LHCN-M2 (cell line): ENCODE measurements at regions not wholly inside any gene's neighbourhood (a gene's known extent, or its start where the extent isn't known, plus 50 kb on each side); places are given as distances from the start of the nearest gene placed in this dataset.
A peak's percentile ranks its signal among the peaks of the same experiment; 100 is the strongest.
"Not testable (repeated sequence)": the region's sequence is repeated elsewhere in the genome, so short reads cannot be mapped to it uniquely, and the experiment has no call there.

Source experiments
- DNase-seq: peaks from one replicate; pipeline ENCODE4 v3.0.0-alpha.2; 2012; ENCODE audit warnings: low read depth

- no peak for DNase-seq
Measured at GRCh38 chr6:166724576-166724975, 97.5 kb upstream of the RPS6KA2 start.

DNA sequence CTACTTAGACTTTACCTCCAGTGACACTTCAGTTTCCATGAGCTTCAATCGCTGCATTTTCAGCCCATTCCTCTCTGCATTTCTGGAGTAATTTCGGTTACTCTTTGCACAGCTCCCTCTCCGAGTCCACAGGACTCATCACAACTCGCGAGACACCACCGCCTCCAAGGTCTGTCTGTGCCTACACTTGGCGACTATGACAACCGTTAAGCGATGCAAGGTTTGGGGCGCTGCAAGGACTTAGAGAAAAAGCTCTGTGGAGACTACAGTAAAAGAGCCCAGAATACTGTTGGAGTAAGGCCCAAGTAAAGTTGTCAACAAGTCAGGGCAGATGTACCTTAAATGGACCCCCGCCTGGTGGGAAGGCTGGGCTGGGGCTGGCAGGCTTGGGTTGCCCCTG lies 95.7 kb upstream of the RPS6KA2 start:
- DNase-seq, result no peak

DNA sequence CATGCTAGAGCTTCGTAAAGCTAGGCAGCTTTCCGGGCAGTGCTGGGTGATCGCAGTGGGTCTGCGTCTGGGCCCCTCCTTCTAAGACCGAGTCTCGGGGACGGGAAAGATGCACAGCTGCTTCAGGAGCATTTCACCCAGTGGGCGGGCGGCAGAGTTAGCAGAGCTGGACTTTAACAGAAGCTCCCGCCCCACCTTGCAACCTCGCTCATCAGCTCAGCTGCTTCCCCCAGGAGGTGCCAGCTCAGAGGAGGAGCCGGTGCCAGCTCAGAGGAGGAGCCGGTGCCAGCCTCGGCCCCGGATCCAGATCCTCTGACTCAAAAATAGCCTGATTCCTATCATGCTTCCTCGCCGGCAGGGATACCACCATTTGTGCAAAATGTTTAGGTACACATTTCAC lies 94.5 kb upstream of the RPS6KA2 start:
- peak; percentile 16 for DNase-seq

- no peak for DNase-seq
Measured at GRCh38 chr6:166720856-166721255, 93.8 kb upstream of the RPS6KA2 start.

DNA sequence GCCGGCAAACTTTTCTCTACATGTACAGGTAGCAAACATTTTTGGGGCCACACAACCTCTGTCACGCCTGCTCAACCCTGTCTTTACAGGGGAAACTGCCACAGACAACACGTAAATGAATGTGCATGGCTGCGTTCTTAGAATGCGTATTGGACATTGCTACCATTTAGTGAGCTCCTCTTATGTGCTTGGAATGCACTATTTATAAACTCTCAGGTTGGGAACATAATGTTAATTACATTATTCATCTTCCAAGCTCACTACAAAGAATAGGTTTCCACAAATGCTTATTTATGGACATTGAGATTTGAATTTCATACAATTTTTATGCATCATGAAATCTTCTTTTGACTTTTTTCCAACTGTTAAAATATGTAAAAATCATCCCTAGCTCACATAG lies 92.0 kb upstream of the RPS6KA2 start:
- DNase-seq, result no peak

DNA sequence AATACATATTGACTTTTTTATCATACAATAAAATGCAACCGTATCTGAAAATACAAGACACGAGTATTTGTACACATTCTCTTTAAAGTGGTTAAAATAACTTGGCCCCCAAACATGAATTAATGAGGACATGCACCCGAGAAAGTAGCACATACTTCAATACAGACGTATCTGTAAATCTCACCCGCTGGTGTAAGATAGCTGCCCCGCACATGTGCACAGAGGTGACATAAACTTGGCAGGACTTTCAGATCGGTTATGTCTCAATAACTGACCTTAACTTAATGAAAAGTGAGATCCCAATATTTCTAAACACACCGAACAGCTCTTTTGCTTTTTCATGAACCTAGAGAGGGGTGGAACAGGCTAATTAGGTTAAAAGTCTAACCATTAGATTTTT lies 91.5 kb upstream of the RPS6KA2 start:
- DNase-seq, result no peak

- no peak for DNase-seq
Measured at GRCh38 chr6:166716910-166717617, 90.0 kb upstream of the RPS6KA2 start.

GRCh38 chr6:166715992-166716391 lies 88.9 kb upstream of the RPS6KA2 start:
- DNase-seq, result no peak

DNA sequence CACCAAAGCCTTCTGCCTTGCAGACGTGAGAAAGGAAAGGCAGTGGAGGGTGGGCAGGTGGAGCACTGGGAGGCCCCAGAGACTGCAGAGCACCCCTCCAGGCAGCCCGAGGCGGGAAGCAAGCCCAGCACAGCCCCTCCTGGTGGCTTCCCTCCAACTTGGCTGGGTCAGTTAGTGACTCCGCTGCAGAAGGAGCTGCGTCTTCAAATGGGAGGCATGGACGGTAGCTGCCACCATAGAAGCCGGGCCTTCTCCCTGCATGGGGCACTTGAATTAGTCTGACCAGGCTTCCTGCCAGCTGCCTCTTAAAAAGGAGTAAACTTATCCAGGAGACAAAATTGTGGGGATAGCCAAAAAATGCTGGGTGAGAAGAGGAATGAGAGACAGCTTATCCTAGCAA lies 88.0 kb upstream of the RPS6KA2 start:
- DNase-seq, result no peak

DNA sequence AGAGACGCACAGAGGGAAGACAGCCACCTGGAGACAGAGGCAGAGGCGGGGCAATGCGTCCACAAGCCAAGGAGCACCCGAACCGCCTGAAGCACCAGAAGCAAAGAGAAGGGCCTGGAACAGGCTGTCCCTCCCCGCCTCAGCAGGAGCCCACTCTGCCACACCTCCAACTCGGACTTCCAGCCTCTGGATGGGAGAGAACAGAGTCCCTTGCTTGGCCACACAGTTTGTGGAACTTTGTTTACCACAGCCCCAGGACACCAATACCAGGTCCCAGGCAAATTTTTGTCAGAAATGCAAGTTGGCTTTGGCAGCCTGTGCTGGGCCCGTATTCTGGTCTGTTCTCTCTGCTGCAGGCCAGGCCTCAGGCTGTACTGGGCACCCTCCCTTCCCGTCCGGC lies 87.5 kb upstream of the RPS6KA2 start:
- DNase-seq, result no peak

GRCh38 chr6:166714187-166714510 lies 87.1 kb upstream of the RPS6KA2 start:
- no peak for DNase-seq

GRCh38 chr6:166713434-166714186 lies 86.6 kb upstream of the RPS6KA2 start:
- DNase-seq, result no peak

GRCh38 chr6:166712286-166713228 lies 85.5 kb upstream of the RPS6KA2 start:
- DNase-seq, result no peak

DNA sequence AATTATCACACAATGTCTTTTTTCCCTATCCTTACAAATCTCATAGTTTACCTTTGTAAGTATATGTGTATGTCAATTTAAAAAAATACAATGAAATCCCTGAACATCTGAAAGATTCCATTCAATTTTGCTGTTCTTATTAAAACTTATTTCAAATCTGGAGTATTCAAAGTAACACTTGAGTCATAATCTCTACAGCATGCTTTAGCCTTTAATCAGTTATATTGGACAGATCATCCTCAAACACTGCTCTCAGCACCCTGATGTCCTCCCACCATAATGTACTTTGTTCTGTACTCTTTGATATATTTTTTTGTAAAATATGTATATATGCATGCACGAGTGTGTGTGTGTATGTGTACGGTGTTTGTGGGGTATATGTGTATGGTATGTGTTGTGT lies 83.0 kb upstream of the RPS6KA2 start:
- DNase-seq, result no peak

- DNase-seq, result no peak
Measured at GRCh38 chr6:166708460-166708859, 81.4 kb upstream of the RPS6KA2 start.

GRCh38 chr6:166707045-166707444 lies 80.0 kb upstream of the RPS6KA2 start:
- DNase-seq, result peak; percentile 5

GRCh38 chr6:166705069-166705468 lies 78.0 kb upstream of the RPS6KA2 start:
- no peak for DNase-seq

GRCh38 chr6:166704171-166704570 lies 77.1 kb upstream of the RPS6KA2 start:
- no peak for DNase-seq

DNA sequence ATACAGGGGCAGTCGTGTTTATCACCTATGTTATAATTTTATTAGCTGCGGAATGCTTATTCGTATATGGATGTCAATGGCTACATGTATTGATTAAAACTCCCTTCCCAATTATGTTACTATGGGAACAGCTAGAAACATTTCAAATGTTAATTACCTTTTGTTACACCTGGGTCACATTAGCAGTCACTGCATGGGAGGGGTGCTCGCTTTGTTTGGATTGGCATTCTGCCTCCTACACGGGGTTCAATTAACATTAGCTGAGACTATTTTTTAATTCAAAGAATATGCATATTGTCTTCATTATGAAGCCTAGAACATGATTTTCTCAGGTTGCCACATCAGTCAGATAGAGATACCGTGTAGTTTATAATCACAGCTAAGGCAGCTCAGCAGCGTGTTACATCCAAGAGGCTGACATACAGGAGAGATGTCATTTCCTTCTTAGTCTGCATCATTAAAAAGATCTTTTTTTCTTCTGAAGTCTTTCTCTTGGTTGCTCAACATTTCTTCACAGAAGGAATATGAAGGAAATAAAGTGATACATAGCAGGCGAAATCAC lies 76.2 kb upstream of the RPS6KA2 start:
- DNase-seq, result no peak

DNA sequence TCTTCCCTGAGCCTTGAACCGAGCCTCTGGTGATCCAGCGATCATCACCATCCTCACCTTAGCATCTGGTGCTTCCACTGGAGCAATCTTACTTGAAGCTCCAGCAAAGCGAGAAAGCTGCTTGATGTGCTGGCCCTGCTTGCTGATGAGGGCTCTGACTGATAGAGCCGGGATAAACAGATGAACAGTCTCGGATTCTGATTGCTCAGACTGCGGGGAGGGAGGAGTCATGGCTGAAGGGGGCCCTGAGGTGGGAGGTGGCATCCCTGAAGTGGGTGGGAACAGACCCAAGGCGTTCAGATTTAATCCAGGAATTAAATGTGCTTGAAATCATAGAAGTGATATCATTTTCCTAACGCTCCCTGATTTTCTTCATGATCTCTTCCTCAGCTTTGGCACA lies 74.4 kb upstream of the RPS6KA2 start:
- not testable (repeated sequence) for DNase-seq

DNA sequence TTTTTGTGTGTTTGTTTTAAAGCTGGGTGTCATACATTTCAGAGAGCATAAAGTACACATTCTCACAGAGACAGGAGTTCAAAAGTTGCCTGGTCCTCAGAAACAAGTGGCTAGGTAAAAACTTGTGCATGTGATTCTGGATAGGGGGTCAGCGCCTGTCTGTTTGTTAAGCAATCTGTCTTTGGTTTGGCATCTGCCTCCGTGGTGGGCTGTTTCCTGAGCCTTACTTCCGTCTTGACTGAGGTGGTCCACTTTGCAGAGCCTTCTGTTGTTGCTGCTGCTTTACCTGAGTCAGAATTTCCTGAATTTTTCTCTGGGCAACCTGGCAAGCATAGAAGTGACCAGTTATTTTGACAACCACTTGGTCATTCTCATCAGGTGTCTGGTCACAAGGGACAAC lies 73.8 kb upstream of the RPS6KA2 start:
- not testable (repeated sequence) for DNase-seq

DNA sequence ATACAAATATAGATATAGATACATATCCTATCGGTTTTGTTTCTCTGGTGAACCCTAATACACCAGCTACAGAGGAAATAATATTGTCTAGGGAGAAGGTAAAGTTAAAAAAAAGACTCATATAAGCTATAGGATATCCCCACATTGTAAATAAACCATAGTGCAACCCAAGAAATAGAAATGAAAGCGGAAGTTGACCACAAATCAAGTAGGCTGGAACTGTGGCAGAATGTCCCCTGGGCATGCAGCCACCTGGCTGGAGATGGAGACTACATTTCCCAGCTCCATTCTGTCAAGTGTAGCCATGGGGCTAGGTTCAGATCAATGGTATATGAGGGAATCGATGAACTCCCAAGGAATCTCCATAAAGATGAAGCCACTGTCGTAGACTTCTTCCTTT lies 70.1 kb upstream of the RPS6KA2 start:
- DNase-seq, result no peak
